22Rv1 (cell line): ENCODE measurements at regions not wholly inside any gene's neighbourhood (a gene's known extent, or its start where the extent isn't known, plus 50 kb on each side); places are given as distances from the start of the nearest gene placed in this dataset.

Source experiments
- H3K27ac ChIP-seq: fragments of 450-650 bp; 2 replicates; pipeline ENCODE4 v1.5.1; 2017
- TF ChIP-seq, protein P1 (sequence below): fragments of 450-650 bp; IDR thresholded peaks from 2 replicates; pipeline ENCODE4 v1.5.1; 2017; ENCODE audit warnings: mild to moderate bottlenecking

DNA sequence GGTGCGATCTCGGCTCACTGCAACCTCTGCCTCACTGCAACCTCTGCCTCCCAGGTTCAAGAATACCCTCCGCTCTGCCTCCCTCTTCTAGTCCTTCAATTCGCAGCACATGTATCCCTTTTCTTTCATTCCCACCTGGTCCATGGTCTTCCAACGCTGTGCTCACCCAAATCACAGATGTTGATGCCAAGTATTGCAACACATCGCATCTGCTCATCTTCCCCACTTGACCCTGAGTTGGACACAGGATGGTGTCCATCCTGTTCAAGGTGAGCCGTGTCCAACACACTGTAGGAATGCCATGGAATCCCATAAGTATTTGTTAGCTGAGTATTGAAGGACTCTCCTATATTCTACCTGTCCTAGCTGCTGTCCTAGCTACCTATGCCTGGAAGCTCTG, 50.6 kb upstream of the ETV6 start:
- TF ChIP-seq, protein P1, sequence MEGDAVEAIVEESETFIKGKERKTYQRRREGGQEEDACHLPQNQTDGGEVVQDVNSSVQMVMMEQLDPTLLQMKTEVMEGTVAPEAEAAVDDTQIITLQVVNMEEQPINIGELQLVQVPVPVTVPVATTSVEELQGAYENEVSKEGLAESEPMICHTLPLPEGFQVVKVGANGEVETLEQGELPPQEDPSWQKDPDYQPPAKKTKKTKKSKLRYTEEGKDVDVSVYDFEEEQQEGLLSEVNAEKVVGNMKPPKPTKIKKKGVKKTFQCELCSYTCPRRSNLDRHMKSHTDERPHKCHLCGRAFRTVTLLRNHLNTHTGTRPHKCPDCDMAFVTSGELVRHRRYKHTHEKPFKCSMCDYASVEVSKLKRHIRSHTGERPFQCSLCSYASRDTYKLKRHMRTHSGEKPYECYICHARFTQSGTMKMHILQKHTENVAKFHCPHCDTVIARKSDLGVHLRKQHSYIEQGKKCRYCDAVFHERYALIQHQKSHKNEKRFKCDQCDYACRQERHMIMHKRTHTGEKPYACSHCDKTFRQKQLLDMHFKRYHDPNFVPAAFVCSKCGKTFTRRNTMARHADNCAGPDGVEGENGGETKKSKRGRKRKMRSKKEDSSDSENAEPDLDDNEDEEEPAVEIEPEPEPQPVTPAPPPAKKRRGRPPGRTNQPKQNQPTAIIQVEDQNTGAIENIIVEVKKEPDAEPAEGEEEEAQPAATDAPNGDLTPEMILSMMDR, result no peak
- no peak overlapping the region for H3K27ac ChIP-seq
